Stimulated activated memory B cell treated with anti-CD40 and anti-IgM and Interleukin-4, amounts not matched to agents 10 μg/mL and 1 μg/mL and 100 μg/mL, for 72 hours (primary cell): ENCODE measurements at regions not wholly inside any gene's neighbourhood (a gene's known extent, or its start where the extent isn't known, plus 50 kb on each side); places are given as distances from the start of the nearest gene placed in this dataset.
A peak's percentile ranks its signal among the peaks of the same experiment; 100 is the strongest.
"Not testable (repeated sequence)": the region's sequence is repeated elsewhere in the genome, so short reads cannot be mapped to it uniquely, and the experiment has no call there.

Experiments
- ATAC-seq: fragments of 150-1000 bp; cut with Tn5 transposase; 2 replicates; pipeline ENCODE4 v1.10.0; 2021
- H3K27ac Mint-ChIP-seq: one replicate; pipeline ENCODE4 v1.8.0; 2022; ENCODE audit warnings: mild to moderate bottlenecking, mixed read lengths
- H3K27me3 Mint-ChIP-seq: one replicate; pipeline ENCODE4 v1.8.0; 2022; ENCODE audit warnings: mixed read lengths
- H3K36me3 Mint-ChIP-seq: one replicate; pipeline ENCODE4 v1.8.0; 2022; ENCODE audit warnings: mixed read lengths
- H3K4me1 Mint-ChIP-seq: one replicate; pipeline ENCODE4 v1.8.0; 2022; ENCODE audit warnings: mixed read lengths
- H3K4me3 Mint-ChIP-seq: one replicate; pipeline ENCODE4 v1.8.0; 2022; ENCODE audit warnings: mild to moderate bottlenecking, moderate library complexity, mixed read lengths
- H3K9me3 Mint-ChIP-seq: one replicate; pipeline ENCODE4 v1.8.0; 2022; ENCODE audit warnings: mixed read lengths

DNA sequence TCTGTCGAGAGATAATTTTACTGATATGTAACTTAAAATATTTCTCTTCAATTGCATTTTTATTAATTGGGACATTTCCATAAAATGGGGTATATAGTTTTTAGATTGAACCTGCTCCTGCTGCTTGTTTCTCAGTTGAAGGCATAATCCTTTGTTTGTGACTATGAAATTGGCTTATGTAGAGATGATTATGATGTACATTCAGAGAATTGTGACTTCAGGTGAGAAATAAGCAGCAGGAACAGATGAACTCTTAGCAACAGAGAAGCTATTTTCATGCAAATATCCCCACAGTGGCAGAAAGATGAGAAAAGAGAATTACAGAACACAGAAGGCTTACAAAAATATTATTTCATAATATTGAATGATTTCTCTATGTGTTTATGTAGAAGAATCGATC is 1499.5 kb upstream of the ADGRL3 start:
- H3K36me3 Mint-ChIP-seq, result no peaks in the 10 kb centered on the region
- H3K4me1 Mint-ChIP-seq, result no peaks in the 10 kb centered on the region
- no peaks in the 10 kb centered on the region for H3K27me3 Mint-ChIP-seq
- no peak overlapping the region for H3K4me3 Mint-ChIP-seq
- ATAC-seq, result no peak
- no peak overlapping the region for H3K27ac Mint-ChIP-seq
- peaks cover 7% of the 10 kb centered on the region for H3K9me3 Mint-ChIP-seq

DNA sequence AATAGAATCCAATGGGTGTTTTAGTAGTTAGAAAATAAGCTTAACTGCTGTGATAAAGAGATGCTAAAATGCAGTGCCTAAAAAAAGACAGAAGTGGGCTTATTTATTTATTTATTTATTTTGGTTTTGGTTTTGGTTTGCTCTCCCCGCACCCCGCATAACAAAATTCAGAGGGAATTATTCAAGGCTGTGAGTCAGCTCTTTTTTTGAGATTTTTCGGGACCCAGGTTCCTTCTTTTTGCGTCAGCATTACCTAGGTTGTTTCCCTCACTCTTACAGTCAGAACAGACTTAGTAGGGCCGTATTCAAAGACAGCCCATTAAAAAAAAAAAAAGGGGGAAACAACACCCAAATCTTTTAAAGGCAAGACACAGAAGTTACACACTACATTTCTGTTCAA is 1495.5 kb upstream of the ADGRL3 start:
- no peaks in the 10 kb centered on the region for H3K36me3 Mint-ChIP-seq
- no peaks in the 10 kb centered on the region for H3K27me3 Mint-ChIP-seq
- H3K9me3 Mint-ChIP-seq, result peaks cover 5% of the 10 kb centered on the region
- H3K27ac Mint-ChIP-seq, result no peak overlapping the region
- ATAC-seq, result no peak
- H3K4me3 Mint-ChIP-seq, result no peak overlapping the region
- H3K4me1 Mint-ChIP-seq, result no peaks in the 10 kb centered on the region

DNA sequence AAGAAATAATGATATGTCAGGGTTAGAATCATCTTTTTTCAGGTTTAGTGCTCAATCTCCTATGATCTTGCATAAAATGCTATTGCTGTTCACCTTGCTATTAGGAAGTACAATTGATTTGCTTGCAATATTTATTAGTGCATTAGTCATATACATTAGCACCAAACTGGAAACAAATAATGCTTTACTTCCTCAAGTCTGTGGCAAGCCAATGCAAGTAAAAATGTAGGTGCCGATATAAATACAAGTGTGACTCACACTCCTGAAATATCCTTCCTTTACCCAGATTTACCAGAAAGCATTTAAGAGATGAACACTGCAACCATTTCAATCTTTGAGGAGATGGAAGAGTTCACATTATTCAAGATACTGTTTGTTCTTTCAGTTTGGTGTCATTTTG is 1487.7 kb upstream of the ADGRL3 start:
- Mint-ChIP-seq H3K9me3 (peaks cover 7% of the 10 kb centered on the region), H3K4me1 (no peaks in the 10 kb centered on the region), H3K27ac (no peak overlapping the region), H3K4me3 (no peak overlapping the region), H3K36me3 (no peaks in the 10 kb centered on the region), H3K27me3 (no peaks in the 10 kb centered on the region)
- no peak for ATAC-seq

DNA sequence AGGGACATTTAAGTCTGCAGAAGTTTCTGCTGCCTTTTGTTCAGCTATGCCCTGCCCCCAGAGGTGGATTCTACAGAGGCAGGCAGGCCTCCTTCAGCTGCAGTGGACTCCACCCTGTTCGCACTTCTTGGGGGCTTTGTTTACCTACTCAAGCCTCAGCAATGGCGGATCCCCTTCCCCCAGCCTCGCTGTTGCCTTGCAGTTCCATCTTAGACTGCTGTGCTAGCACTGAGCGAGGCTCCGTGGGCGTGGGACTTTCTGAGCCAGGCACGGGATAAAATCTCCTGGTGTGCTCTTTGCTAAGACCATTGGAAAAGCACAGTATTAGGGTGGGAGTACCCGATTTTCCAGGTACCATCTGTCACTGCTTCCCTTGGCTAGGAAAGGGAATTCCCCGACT is 1475.8 kb upstream of the ADGRL3 start:
- not testable (repeated sequence) for ATAC-seq, H3K4me1 Mint-ChIP-seq, H3K27me3 Mint-ChIP-seq, H3K27ac Mint-ChIP-seq, H3K4me3 Mint-ChIP-seq, H3K9me3 Mint-ChIP-seq, H3K36me3 Mint-ChIP-seq

DNA sequence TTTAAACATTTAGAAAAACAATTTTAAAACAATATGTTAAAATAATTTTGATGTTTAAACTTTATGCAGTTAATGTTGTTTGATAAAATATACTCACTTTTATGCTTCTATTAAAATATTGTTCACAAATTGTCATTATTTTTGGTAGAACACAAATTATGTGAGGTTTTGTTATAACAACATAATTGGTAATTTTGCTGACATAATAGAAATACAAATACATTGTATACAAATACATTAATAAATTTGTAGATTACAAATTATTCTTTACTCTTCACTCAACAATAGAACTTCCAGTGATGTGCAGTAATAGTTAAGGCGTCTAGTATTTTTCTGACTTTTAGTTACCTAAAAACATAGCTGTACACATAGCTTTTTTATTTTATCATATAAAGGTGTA is 1472.4 kb upstream of the ADGRL3 start:
- H3K36me3 Mint-ChIP-seq, result no peaks in the 10 kb centered on the region
- no peak overlapping the region for H3K4me3 Mint-ChIP-seq
- ATAC-seq, result no peak
- no peak overlapping the region for H3K27ac Mint-ChIP-seq
- H3K27me3 Mint-ChIP-seq, result no peaks in the 10 kb centered on the region
- H3K4me1 Mint-ChIP-seq, result no peaks in the 10 kb centered on the region
- peaks cover 3% of the 10 kb centered on the region for H3K9me3 Mint-ChIP-seq

DNA sequence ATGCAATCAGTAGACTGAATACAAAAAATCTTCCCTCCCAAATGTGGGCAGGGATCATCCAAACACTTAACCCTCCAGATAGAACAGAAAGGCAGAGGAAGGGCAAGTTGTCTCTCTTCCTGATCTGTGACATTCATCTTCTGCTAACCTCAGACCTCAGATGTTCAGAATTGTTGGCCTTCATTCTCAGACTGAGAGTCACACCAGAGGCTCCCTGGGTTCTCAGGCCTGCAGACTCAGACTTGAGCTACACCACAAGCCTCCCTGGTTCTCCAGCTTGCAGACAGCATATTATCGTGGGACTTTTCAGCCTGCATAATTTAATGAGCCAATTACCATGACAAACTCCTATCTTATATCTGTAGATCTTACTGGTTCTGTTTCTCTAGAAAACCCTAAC is 1471.6 kb upstream of the ADGRL3 start:
- no peak overlapping the region for H3K27ac Mint-ChIP-seq
- no peak for ATAC-seq
- no peak overlapping the region for H3K4me3 Mint-ChIP-seq
- H3K36me3 Mint-ChIP-seq, result no peaks in the 10 kb centered on the region
- peaks cover 3% of the 10 kb centered on the region for H3K9me3 Mint-ChIP-seq
- no peaks in the 10 kb centered on the region for H3K4me1 Mint-ChIP-seq
- H3K27me3 Mint-ChIP-seq, result no peaks in the 10 kb centered on the region

DNA sequence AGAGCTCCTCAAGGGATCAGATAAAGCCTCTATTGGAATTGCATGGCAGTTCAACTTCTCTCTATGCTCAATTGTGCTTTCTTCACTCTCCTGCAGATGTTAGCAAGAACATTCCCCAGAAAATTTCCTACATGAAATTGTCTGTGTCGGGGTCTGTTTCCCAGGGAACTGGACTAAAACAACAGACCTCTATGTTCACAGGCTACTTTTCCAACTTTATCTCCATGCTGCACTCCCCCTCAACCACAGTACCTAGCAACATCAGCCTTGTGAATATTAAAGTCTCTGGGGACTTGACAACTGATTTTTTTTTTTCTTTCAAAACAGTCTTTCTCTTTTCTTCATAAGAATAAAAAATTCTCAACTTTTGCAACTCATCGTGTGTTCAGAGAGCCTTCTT is 1470.8 kb upstream of the ADGRL3 start:
- Mint-ChIP-seq H3K36me3 (no peaks in the 10 kb centered on the region), H3K4me3 (no peak overlapping the region), H3K4me1 (no peaks in the 10 kb centered on the region), H3K27me3 (no peaks in the 10 kb centered on the region), H3K9me3 (peaks cover 3% of the 10 kb centered on the region), H3K27ac (no peak overlapping the region)
- no peak for ATAC-seq

DNA sequence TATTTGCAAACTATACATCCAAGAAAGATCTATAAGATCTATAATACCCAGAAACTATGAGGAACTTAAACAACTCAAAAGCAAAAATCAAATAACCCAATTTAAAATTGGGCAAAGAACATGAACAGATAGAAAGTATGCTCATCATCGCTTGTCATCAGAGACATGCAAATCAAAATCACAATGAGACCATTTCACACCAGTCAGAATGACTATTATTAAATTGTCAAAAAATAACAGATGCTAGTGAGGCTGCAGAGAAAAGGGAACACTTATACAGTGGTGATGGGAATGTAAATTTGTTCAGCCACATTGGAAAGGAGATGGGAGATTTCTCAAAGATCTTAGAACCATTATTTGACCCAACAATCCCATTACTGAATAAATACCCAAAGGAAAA is 1451.7 kb upstream of the ADGRL3 start:
- no peak for ATAC-seq
- H3K9me3 Mint-ChIP-seq, result peaks cover 2% of the 10 kb centered on the region
- no peak overlapping the region for H3K27ac Mint-ChIP-seq
- H3K4me1 Mint-ChIP-seq, result no peaks in the 10 kb centered on the region
- H3K4me3 Mint-ChIP-seq, result no peak overlapping the region
- no peaks in the 10 kb centered on the region for H3K27me3 Mint-ChIP-seq
- H3K36me3 Mint-ChIP-seq, result no peaks in the 10 kb centered on the region

DNA sequence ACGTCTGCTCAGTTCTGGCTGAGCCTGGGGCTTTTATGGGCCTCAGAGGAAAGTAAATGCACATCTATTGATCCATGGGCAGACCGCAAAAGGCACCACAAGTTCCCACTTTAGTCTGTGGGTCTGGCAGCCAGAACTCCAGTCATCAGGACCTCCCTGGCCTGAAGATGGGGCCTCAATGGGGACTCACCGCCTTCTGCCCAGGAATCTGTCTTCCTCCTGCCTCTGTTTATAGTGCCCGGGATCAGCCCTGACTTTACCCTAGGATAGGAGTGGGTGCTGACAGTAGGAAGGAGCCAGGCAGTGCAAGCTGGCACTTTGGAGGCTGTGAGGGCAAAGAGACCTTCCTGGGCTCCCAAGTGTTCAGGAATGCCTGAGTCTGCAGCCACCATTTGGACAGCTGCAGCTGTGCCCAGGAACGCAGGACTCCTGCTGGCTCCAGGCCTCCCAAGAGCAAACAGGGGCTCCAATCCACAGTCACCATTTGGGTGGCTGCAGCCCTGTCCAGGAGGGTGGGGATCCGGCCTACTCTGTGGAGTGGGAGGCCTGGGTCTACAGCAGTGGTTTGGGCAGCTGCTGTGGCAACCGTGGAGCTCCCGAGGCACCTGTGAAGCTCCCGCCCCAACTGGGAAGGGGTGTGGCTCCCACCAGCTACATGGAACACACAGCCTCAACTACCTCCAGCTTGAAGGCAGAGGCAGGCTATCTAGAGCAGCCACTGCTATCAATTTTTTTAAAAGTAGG is 1440.9 kb upstream of the ADGRL3 start:
- Mint-ChIP-seq H3K27me3 (no peaks in the 10 kb centered on the region), H3K27ac (no peak overlapping the region), H3K9me3 (peaks cover 12% of the 10 kb centered on the region)

DNA sequence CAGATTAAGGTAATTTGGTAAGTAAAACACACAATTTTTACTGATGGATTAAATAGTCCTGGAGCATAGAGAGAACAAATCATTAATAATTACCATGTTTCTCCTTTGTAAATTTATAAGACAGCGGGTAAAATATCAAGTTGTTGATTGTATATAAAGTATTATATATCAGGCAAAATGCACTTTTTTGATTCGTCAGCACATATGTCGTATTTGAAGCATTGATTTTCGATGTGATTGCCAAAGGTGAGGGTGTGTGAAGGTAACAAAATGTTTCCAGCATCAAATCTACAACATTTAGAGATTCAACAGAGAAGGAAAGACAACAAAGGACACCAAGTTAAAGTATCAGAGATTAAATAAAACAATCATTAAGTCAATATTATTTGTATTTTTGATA is 1437.8 kb upstream of the ADGRL3 start:
- no peaks in the 10 kb centered on the region for H3K27me3 Mint-ChIP-seq
- H3K4me3 Mint-ChIP-seq, result no peak overlapping the region
- no peaks in the 10 kb centered on the region for H3K4me1 Mint-ChIP-seq
- H3K27ac Mint-ChIP-seq, result no peak overlapping the region
- H3K36me3 Mint-ChIP-seq, result no peaks in the 10 kb centered on the region
- peaks cover 9% of the 10 kb centered on the region for H3K9me3 Mint-ChIP-seq
- no peak for ATAC-seq

More for the DNA sequence above, 1440.9 kb upstream of the ADGRL3 start:
- ATAC-seq, result no peak
- Mint-ChIP-seq H3K4me1 (no peaks in the 10 kb centered on the region), H3K4me3 (no peak overlapping the region), H3K36me3 (no peaks in the 10 kb centered on the region)

DNA sequence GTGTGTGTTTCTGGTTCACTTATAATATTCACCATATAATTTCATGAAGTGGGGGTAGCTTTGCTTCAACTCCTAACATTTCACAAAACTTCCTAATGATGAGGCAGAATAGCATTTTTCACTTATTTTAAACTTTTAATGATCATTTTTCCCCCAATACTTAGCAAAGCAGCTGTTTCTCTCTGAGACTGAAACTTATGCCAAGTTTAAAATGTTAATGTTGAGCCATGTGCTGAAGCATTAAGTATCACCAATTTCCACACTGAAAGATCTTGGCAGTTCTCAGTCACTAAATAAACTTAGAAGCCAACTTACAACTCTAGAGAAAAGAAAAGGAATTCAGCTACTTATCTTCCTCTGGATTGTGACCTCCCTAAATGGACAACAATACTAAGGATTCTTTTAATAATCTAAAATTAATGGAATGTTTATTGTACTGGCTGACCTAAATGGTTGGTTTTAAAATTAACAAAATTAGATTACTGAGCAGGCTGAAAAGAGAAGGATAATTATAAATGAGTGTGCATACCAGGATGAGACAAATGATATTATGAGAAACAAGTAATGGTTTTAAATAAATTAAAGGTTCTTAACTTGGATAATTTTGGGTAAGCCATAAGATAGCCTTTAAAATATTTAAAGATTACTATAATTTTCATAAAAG is 1429.4 kb upstream of the ADGRL3 start:
- no peak for ATAC-seq
- Mint-ChIP-seq H3K4me1 (no peaks in the 10 kb centered on the region), H3K36me3 (no peaks in the 10 kb centered on the region), H3K4me3 (no peak overlapping the region), H3K9me3 (no peaks in the 10 kb centered on the region), H3K27me3 (no peaks in the 10 kb centered on the region), H3K27ac (no peak overlapping the region)

DNA sequence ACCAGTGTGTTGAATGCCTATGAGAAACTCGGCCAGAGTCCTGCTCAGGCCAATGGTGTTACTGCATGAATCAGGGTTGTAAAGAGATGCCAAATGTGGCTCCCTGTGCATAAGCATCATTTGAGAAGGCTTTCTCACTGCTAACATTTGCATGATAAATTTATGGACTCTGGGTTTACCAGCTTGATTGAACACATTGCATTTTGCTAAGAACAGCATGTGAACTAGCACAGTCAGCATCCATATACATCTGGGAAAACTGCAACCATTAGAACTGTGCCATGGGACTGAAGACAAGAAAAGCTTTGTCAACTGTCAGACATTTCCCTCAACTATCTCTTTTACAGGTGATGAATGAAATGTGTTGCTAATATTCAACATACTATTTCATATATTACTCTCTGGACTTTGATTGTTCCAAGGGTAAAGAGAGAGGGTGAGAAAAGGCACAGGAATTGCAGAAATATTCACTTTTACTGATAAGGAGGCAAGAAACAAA is 1427.4 kb upstream of the ADGRL3 start:
- Mint-ChIP-seq H3K27ac (no peak overlapping the region), H3K27me3 (no peaks in the 10 kb centered on the region), H3K4me1 (no peaks in the 10 kb centered on the region), H3K9me3 (no peaks in the 10 kb centered on the region), H3K36me3 (no peaks in the 10 kb centered on the region), H3K4me3 (no peak overlapping the region)
- ATAC-seq, result no peak

DNA sequence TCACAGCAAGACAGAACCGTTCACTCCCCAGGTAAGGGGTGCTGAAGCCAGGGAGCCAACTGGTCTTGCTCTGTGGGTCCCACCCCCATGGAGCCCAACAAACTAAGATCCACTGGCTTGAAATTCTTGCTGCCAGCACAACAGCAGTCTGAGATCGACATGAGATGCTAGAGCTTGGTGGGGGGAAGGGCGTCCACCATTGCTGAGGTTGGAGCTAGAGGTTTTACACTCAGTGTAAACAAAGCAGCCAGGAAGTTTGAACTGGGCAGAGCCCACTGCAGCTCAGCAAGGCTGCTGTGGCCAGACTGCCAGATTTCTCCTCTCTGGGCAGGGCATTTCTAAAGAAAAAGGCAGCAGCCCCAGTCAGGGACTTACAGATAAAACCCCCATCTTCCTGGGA is 1419.9 kb upstream of the ADGRL3 start:
- not testable (repeated sequence) for H3K27ac Mint-ChIP-seq, H3K27me3 Mint-ChIP-seq, H3K4me1 Mint-ChIP-seq, H3K36me3 Mint-ChIP-seq, H3K4me3 Mint-ChIP-seq, H3K9me3 Mint-ChIP-seq, ATAC-seq

DNA sequence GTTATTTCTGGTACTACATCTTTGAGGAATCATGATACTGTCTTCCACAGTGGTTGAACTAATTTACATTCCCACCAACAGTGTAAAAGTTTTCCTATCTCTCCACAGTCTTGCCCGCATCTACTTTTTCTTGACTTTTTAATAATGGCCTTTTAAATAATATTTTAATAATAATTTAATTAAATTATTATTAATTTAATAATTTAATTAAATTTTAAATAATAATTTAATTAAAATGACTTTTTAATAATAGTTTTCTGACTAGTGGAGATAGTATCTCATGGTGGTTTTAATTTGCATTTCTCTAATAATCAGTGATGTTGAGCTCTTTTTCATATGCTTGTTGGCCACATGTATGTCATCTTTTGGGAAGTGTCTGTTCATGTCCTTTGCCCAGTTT is 1395.0 kb upstream of the ADGRL3 start:
- Mint-ChIP-seq H3K36me3 (no peaks in the 10 kb centered on the region), H3K27ac (no peak overlapping the region), H3K4me1 (no peaks in the 10 kb centered on the region), H3K27me3 (no peaks in the 10 kb centered on the region), H3K9me3 (peaks cover 12% of the 10 kb centered on the region), H3K4me3 (no peak overlapping the region)
- ATAC-seq, result no peak

DNA sequence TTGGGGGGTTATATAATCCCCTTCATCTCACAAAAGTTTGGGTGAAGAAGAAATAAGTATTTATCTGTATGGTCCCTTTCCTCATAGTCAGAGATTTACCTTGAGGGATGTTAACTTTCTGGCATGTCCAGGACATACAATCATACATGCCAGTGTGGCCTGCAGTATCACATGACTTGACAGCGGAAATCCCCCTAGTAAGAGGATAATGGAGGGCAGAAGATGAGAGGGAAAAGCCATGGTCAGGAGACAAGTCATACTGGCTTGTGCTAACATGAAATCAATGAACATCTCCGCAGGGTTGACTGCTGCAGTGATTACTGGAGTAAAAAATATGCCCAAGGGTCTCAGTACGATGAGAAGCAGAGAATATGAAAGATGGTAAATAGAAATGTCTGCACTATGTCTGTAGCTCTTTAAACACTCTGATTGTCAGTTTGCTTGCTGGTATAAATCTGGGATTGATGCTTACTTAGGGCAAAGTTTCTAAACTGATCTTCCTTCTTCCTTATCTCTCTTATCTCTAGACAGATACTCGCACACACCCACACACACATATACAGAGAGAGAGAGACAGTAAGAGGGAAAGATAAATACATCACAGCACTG is 1385.6 kb upstream of the ADGRL3 start:
- Mint-ChIP-seq H3K27ac (no peak overlapping the region), H3K9me3 (peaks cover 7% of the 10 kb centered on the region), H3K27me3 (no peaks in the 10 kb centered on the region), H3K4me1 (no peaks in the 10 kb centered on the region), H3K4me3 (no peak overlapping the region), H3K36me3 (no peaks in the 10 kb centered on the region)
- ATAC-seq, result no peak

DNA sequence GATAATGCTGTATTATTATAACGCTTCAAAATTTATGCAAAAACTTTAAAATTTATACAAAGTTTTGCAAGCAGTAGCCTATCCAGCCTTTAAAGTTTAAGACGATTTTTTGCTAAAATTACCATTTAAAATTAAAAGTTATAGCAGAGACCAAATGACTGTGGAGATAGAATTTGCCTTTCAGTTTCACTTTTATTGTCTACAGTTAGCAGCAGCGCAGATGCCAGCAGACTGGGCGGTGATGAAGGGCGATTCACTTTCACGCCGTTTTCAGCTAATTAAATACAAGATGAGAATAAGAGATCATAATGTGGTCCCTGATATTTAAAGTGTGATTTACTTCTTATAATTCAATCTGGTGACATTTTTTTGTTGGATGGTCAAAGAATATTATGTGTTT is 1381.5 kb upstream of the ADGRL3 start:
- no peak overlapping the region for H3K27ac Mint-ChIP-seq
- no peak for ATAC-seq
- no peaks in the 10 kb centered on the region for H3K27me3 Mint-ChIP-seq
- no peaks in the 10 kb centered on the region for H3K36me3 Mint-ChIP-seq
- H3K9me3 Mint-ChIP-seq, result peaks cover 7% of the 10 kb centered on the region
- no peaks in the 10 kb centered on the region for H3K4me1 Mint-ChIP-seq
- peak overlapping the region; percentile 15 for H3K4me3 Mint-ChIP-seq
